LNCaP clone FGC (cell line): ENCODE measurements at regions not wholly inside any gene's neighbourhood (a gene's known extent, or its start where the extent isn't known, plus 50 kb on each side); places are given as distances from the start of the nearest gene placed in this dataset.

ENCODE experiments used
- DNase-seq: peaks from one replicate; pipeline ENCODE4 v3.0.0-alpha.2; 2011; ENCODE audit warnings: low read depth
- H3K4me3 ChIP-seq: 2 replicates; pipeline ENCODE4 v1.5.1; 2011; ENCODE audit warnings: mild to moderate bottlenecking, low read depth, low read length, control low read depth
- TF ChIP-seq, protein P1 (sequence below): IDR thresholded peaks from 2 replicates; pipeline ENCODE4 v1.5.1; 2012; ENCODE audit warnings: mild to moderate bottlenecking; ENCODE audit not compliant: control insufficient read depth, insufficient read depth; ENCODE audit errors: extremely low read depth

DNA sequence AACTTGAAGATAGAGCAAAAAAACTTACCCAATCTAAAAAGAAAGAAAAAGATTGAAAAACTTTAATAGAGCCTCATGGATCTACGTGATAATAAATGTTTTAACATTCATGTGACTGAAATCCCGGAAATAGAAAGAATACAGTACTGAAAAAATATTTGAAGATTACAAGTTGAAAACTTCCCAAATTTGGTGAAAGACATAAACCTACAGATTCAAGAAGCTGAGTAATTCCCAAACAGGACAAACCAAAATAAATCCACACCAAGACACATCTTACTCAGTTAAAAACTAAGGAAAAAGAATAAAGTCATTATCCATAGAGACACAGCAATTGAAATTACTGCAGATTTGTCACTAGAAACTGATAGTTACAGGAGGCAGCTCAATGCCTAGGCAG lies 121.8 kb upstream of the NUDT7 start:
- no peak for DNase-seq
- TF ChIP-seq, protein P1, sequence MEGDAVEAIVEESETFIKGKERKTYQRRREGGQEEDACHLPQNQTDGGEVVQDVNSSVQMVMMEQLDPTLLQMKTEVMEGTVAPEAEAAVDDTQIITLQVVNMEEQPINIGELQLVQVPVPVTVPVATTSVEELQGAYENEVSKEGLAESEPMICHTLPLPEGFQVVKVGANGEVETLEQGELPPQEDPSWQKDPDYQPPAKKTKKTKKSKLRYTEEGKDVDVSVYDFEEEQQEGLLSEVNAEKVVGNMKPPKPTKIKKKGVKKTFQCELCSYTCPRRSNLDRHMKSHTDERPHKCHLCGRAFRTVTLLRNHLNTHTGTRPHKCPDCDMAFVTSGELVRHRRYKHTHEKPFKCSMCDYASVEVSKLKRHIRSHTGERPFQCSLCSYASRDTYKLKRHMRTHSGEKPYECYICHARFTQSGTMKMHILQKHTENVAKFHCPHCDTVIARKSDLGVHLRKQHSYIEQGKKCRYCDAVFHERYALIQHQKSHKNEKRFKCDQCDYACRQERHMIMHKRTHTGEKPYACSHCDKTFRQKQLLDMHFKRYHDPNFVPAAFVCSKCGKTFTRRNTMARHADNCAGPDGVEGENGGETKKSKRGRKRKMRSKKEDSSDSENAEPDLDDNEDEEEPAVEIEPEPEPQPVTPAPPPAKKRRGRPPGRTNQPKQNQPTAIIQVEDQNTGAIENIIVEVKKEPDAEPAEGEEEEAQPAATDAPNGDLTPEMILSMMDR, result no peak
- no peak overlapping the region for H3K4me3 ChIP-seq

DNA sequence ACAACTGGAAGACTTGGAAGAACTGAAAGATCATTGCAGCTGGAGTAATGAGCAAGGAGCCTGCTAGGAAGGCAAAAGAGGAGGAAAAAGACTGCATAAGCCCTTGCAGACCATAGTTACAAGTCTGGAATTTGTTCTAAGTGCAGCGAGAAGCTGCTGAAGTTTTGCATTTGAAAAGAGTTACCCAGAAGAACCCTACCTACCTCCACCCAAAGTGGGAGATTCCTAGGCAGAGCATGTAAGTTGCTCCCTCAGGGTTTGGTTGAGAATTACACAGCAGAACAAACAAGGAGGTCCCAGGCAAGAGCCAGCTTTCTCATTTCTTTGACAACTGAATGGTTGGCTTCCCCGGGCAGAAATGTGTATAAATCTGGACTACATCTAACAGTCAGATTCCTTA lies 118.7 kb upstream of the NUDT7 start:
- no peak for DNase-seq
- H3K4me3 ChIP-seq, result no peak overlapping the region
- TF ChIP-seq, protein P1, result no peak

DNA sequence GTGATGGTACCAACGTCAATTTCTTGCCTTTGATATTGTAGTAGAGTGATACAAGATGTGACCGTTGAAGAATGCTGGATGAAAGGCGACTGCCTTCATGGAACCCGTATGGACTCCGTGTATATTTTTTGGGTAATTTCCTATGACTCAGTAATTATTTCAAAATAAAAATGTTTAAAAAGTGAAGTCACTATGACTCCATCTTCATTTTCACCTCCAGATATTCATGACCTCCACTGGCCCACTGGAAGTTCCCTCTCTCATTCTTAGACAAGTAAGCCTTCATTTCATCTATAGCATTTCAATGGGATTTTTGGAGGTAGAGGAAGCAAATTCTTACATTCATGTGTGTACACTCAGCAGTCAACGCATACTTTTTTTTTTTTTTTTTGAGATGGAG lies 111.8 kb upstream of the NUDT7 start:
- DNase-seq, result no peak
- TF ChIP-seq, protein P1, result no peak
- H3K4me3 ChIP-seq, result no peak overlapping the region

DNA sequence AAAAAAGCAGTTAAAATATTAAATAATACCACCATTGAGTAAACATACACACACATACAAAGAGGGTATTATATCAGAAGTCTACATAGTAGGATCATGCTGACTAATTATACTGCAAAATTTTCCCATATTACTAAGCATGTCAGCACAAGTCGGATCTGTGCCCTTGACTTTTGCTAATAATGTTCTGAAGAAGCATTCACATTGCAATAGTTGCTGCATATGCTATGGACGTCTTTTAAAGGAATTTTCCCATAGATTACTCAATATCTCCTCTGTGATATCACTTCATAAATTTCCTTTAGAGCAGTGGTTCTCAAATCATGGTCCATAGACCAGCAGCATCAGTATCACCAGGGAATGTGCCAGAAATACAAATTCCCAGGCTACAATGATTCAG lies 110.9 kb upstream of the NUDT7 start:
- no peak for DNase-seq
- TF ChIP-seq, protein P1, result no peak
- no peak overlapping the region for H3K4me3 ChIP-seq

DNA sequence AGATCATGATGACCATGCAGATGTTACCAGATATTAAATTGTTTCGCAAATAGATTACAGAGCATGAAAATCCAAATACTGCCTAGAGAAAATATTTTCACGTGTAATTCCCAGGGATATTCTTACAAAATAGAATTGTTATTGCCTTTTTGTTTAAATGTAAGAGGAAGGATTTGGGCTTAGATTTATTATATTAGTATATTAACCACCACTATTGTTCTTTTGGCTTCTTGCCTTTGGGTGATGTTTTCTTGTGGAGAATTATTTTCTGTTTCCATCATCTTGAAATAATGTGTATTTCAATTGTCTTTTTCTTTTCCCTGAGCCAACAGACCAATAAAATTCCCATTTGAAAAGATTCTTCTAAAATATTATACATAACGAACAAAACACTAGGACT lies 109.7 kb upstream of the NUDT7 start:
- no peak for DNase-seq
- H3K4me3 ChIP-seq, result no peak overlapping the region
- TF ChIP-seq, protein P1, result no peak

DNA sequence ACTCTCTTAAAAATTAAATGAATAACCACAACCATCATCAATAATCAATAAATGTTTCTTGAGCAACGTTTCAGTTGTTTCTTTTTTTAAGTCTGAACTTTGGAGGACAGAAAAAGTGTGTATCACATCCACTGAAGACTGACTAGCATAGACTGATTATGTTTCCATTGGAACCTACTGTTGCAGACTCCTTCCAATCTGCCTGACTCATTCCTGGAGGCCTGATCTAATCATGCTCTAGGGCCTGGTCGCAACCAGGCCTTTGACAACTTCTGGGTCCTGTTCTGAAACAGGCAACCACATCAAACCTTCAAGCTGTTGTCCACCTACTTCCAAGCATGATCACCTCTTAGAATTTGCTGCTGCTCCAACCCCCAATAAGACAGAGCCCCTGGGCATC lies 109.2 kb upstream of the NUDT7 start:
- no peak for DNase-seq
- TF ChIP-seq, protein P1, result no peak
- H3K4me3 ChIP-seq, result no peak overlapping the region

DNA sequence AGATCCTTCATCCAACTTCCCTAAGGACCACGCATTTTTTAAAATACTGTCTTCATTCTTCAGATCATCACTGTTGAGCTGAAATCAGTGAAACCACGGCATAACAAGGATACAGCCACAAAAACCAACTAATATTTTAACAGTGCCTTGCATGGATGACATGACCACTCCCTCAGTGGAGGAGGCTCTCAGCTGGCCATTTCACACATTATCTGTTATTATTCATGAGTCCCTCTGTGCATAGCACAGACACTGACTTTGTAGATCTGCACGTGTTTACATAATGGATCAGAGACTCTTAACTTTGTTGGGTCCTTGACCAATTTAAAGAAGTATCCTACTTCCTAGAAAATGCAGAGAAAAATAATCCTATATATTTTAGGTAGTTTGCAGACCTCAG lies 104.8 kb upstream of the NUDT7 start:
- no peak overlapping the region for H3K4me3 ChIP-seq
- no peak for DNase-seq
- TF ChIP-seq, protein P1, result no peak
